NCI-H226 (cell line): ENCODE measurements at regions not wholly inside any gene's neighbourhood (a gene's known extent, or its start where the extent isn't known, plus 50 kb on each side); places are given as distances from the start of the nearest gene placed in this dataset.
"Not testable (repeated sequence)": the region's sequence is repeated elsewhere in the genome, so short reads cannot be mapped to it uniquely, and the experiment has no call there.

Experiments used
- DNase-seq: peaks from one replicate; pipeline ENCODE4 v3.0.0-alpha.2; 2015

DNA sequence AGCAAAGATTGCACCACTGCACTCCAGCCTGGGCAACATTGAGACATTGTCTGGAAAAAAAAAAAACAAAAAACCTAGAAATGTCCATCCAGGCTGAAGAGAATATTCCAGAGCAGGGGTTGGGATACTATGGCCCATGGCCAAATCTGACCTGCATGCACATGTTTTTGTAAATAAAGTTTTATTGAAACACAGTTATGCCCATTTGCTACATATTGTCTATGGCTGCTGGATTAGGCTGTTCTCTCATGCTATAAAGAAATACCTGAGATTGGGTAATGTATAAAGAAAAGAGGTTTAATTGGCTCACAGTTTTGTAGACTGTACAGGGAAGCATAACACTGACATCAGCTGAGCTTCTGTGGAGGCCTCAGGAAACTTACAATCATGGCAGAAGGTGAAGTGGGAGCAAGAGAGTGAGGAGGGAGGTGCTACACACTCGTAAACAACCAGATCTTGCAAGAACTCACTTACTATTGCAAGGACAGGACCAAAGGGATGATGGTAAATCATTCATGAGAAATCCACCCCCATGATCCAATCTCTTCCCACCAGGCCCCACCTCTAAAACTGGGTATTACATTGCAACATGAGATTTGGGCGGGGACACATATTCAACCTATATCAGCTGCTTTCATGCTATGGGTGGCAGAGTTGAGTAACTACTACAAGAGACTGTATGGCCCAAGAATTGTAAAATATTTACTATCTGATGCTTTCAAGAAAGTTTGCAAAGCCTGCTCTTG, 137.8 kb upstream of the ROPN1B start:
- DNase-seq, result not testable (repeated sequence)

- not testable (repeated sequence) for DNase-seq
Measured at GRCh38 chr3:125835562-125835961, 133.4 kb upstream of the ROPN1B start.

DNA sequence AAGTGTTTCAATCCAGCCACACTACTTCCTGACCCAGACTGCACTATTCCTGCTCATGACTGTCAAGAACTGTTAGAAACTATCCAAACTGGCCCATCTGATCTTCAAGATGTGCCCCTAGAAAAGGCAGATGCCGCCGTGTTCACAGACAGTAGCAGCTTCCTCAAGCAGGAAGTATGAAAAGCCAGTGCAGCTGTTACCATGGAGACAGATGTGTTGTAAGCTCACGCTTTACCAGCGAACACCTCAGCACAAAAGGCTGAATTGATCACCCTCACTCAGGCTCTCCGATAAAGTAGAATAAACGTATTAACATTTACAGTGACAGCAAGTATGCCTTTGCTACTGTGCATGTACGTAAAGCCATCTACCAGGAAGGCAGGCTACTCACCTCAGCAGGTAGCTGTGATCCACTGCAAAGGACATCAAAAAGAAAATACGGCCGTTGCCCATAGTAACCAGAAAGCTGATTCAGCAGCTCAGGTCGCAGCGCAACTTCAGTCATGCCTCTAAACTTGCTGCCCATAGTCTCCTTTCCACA, 132.9 kb upstream of the ROPN1B start:
- not testable (repeated sequence) for DNase-seq

DNA sequence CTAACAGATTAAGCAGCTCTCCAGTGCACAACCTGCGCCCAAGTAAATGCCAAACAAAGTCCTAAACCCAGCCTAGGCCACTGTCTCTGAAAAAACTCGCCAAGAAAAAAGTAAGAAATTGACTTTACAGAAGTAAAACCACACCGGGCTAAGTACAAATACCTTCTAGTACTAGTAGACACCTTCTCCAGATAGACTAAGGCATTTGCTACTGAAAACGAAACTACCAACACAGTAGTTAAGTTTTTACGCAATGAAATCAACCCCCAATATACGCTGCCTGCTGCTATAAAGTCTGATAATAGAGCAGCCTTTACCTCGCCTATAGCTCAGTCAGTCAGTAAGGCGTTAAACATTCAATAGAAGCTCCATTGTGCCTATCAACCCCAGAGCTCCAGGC, 132.2 kb upstream of the ROPN1B start:
- not testable (repeated sequence) for DNase-seq

DNA sequence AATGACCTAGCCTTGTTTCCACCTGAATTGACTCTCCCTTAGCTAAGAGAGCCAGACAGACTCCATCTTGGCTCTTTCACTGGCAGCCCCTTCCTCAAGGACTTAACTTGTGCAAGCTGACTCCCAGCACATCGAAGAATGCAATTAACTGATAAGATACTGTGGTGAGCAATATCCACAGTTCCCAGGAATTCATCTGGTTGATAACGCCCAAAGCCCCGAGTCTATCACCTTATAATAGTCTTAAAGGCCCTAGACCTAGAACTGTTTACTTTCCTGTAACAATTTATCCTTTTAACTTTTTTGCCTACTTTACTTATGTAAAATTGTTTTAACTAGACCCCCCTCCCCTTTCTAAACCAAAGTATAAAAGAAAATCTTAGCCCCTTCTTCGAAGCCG, 130.1 kb upstream of the ROPN1B start:
- DNase-seq, result not testable (repeated sequence)

- not testable (repeated sequence) for DNase-seq
Measured at GRCh38 chr3:125840465-125840864, 128.5 kb upstream of the ROPN1B start.

DNA sequence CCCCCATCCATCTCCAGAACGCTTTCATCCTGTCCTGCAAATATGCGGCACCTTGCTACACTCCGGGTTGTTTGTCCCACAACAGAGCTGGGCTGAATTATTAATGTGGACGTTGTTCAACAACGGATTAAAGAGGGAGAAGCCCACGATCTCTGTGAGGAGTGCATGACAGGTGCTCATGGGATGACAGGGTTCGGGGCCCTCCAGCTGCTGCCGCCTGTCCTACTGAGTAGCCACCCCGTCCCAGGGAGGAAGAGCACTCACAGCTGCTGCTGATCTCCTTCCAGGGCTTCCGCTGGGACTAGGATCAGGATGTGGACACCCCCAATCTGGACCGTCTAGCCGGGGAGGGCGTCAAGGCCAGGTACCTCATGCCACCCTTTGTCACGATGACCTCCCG, 121.0 kb upstream of the ROPN1B start:
- not testable (repeated sequence) for DNase-seq

- DNase-seq, result not testable (repeated sequence)
Measured at GRCh38 chr3:125855006-125855405, 114.0 kb upstream of the ROPN1B start.

DNA sequence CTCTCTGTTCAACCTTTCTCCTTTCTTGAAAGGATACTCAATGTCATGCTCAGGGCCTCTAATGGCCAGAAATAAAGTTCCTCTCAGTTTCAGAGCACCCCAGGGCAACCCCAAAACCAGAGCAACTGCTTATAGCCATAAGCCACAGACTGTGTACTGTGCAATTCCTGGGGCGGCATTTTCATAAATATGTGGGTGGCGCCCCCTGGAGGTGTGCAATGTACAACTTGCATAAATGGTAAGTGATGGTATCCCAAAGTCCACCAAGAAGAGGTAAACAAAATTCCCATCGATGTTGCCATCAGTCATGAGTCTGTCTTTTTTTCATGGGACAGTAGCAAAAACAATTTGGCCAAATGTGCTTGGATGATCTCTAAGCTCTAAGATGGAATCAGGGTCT, 108.4 kb upstream of the ROPN1B start:
- not testable (repeated sequence) for DNase-seq

GRCh38 chr3:125862841-125863254, 106.1 kb upstream of the ROPN1B start:
- not testable (repeated sequence) for DNase-seq

GRCh38 chr3:125864532-125864931, 104.4 kb upstream of the ROPN1B start:
- not testable (repeated sequence) for DNase-seq

DNA sequence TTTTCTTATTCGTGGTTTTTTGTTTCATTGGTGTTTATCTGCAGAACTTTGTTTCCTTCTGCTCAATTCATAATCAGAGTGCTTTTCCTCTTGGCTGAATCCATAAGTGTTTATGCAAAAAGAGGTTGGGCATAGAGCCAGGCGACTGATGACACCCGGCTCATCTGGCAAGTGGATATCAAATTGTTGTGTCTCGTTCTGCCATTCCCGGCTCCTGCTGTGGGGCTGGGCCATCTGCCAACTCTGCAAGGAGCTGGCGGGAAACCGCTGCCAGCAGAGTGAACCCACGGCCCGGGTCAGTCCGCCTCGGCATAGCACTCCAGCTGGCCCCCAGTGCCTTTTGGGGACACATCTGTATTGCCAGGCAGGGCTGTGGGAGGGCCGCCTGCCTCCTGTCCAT, 83.0 kb upstream of the ROPN1B start:
- DNase-seq, result not testable (repeated sequence)

DNA sequence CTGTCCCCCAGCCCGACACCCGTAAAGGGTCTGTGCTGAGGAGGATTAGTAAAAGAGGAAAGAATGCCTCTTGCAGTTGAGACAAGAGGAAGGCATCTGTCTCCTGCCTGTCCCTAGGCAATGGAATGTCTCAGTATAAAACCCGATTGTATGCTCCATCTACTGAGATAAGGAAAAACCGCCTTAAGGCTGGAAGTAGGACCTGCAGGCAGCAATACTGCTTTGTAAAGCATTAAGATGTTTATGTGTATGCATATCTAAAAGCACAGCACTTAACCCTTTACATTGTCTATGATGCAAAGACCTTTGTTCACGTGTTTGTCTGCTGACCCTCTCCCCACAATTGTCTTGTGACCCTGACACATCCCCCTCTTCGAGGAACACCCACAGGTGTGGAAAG, 69.8 kb upstream of the ROPN1B start:
- DNase-seq, result not testable (repeated sequence)

DNA sequence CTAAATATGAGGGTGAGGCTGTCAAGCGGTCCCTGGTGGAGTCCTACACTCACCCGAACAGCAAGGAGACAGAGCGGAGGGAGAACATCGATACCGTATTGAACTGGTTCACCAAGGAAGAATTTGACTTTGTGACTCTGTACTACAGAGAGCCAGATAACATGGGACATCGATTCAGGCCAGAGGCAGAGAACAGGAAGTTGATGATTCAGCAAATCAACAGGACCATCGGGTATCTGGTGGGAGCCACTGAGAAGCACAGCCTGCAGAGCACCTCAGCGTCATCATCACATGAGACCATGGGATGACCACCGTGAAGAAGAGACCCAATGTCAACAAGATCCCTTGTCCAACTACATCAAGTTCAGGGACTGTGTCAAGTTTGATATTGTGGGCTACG, 67.5 kb upstream of the ROPN1B start:
- not testable (repeated sequence) for DNase-seq

DNA sequence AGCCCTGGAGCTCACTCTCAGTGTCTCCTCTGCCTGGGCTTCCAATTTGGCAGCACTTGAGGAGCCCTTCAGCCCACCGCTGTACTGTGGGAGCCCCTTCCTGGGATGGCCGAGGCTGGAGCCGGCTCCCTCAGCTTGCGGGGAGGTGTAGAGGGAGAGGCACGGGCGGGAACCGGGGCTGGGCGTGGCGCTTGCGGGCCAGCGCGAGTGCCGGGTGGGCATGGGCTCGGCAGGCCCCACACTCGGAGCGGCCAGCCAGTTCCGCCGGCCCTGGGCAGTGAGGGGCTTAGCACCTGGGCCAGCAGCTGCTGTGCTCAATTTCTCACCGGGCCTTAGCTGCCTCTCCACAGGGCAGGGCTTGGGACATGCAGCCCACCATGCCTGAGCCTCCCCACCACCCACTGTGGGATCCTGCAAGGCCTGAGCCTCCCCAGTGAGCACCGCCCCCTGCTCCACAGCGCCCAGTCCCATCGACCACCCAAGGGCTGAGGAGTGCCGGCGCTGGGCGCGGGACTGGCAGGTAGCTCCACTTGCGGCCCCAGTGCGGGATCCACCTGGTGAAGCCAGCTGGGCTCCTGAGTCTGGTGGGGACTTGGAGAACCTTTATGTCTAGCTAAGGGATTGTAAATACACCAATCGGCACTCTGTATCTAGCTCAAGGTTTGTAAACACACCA, 65.1 kb upstream of the ROPN1B start:
- DNase-seq, result not testable (repeated sequence)

DNA sequence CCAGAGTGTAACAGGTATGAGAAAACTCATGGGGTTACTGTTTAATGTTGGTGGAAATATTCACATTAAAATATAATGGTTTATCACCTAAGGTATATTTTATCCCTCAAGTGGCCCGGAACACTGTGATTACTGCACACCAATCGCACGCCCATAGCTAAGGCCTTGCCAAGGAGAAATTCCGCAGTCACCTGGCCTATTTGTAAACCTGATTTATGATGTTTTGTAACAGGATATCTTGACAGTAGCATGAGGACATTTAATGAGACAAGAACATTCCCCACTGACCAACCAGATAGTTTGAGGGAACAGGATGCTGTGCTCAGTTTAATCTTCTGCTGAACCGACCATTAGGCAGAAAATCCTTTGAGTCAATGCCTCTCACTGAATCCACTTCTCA, 61.7 kb upstream of the ROPN1B start:
- DNase-seq, result not testable (repeated sequence)

DNA sequence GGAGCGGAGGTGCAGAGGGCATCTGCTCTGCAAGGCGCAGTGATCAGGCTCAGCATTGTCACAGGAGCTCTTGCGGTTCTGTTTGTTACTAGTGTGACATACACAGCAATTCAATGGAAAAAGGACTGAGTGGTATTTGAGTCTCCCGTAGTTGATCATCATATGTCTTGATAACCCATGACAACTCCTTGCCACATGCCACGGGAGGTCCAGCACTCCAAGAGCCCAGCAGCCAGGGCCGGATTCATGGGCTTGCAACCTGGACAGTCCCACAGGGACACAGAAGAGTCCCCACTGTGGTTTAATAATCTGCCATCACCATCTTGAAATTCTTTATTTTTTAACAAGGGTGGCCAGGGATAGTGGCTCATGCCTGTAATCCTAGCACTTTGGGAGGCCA, 58.1 kb upstream of the ROPN1B start:
- DNase-seq, result not testable (repeated sequence)

- not testable (repeated sequence) for DNase-seq
Measured at GRCh38 chr3:125914608-125915436, 54.2 kb upstream of the ROPN1B start.

- peak; percentile 13 for DNase-seq
Measured at GRCh38 chr3:125915437-125915787, 53.6 kb upstream of the ROPN1B start.

- DNase-seq, result peak; percentile 93
Measured at GRCh38 chr3:125915792-125916375, 53.1 kb upstream of the ROPN1B start.

- peak; percentile 89 for DNase-seq
Measured at GRCh38 chr3:125916376-125916978, 52.5 kb upstream of the ROPN1B start.

- peak; percentile 66 for DNase-seq
Measured at GRCh38 chr3:125917020-125917549, 51.9 kb upstream of the ROPN1B start.
